CD4-positive, alpha-beta T cell (primary cell): ENCODE measurements at regions not wholly inside any gene's neighbourhood (a gene's known extent, or its start where the extent isn't known, plus 50 kb on each side); places are given as distances from the start of the nearest gene placed in this dataset.

Experiments
- ATAC-seq: fragments of 200-7000 bp; cut with Tn5 transposase; one replicate; pipeline ENCODE4 v1.10.0; 2022; ENCODE audit warnings: mild to moderate bottlenecking; ENCODE audit not compliant: poor library complexity
- CTCF ChIA-PET: fragments of 350-600 bp; sonication (Branson Sonifier 250); formaldehyde crosslinking; loops from one replicate; lab custom pipeline; 2021; ENCODE audit warnings: antibody characterized with exemption, inconsistent platforms; lab: Charles Lee
- POLR2A ChIA-PET: fragments of 350-600 bp; sonication (Branson Sonifier 250); formaldehyde crosslinking; loops from one replicate; lab custom pipeline; 2021; ENCODE audit warnings: antibody characterized with exemption, inconsistent platforms; lab: Charles Lee
- DNase-seq, 14 experiments: peaks; one replicate each; pipeline ENCODE4 v3.0.0-alpha.2; 2013 to 2020; ENCODE audit warnings: mixed read lengths in 2 of 14
- H3K27ac ChIP-seq, 2 donors: one replicate each; pipeline versions ENCODE4 v1.5.1 to v1.7.0; 2013; ENCODE audit warnings: low read length in 2 of 2, low read depth in 1 of 2, mild to moderate bottlenecking in 1 of 2
- H3K27me3 ChIP-seq, 2 experiments: 1 replicate in 1 of 2; 2 replicates in 1 of 2; pipeline versions ENCODE4 v1.6.1 to v1.7.0; 2013; ENCODE audit warnings: low read length in 2 of 2, control low read depth in 1 of 2, mild to moderate bottlenecking in 1 of 2, moderate library complexity in 1 of 2; ENCODE audit not compliant: insufficient read depth in 2 of 2, control insufficient read depth in 1 of 2
- H3K36me3 ChIP-seq: one replicate; pipeline ENCODE4 v1.6.1; 2013; ENCODE audit warnings: low read length, control low read depth; ENCODE audit not compliant: insufficient read depth
- H3K4me1 ChIP-seq: one replicate; pipeline ENCODE4 v1.6.1; 2013; ENCODE audit warnings: low read length, control low read depth; ENCODE audit not compliant: insufficient read depth
- H3K4me3 ChIP-seq: one replicate; pipeline ENCODE4 v1.5.1; 2013; ENCODE audit warnings: mild to moderate bottlenecking, low read length, moderate library complexity
- H3K9me3 ChIP-seq, 2 experiments: 1 replicate in 1 of 2; 2 replicates in 1 of 2; pipeline versions ENCODE4 v1.6.1 to v1.7.0; 2013; ENCODE audit warnings: low read length in 2 of 2, mild to moderate bottlenecking in 2 of 2, control low read depth in 1 of 2, moderate library complexity in 1 of 2; ENCODE audit not compliant: control insufficient read depth in 1 of 2, insufficient read depth in 1 of 2
- H3K27ac Mint-ChIP-seq: one replicate; pipeline ENCODE4 v1.8.0; 2020; ENCODE audit warnings: mixed read lengths
- H3K27me3 Mint-ChIP-seq: one replicate; pipeline ENCODE4 v1.8.0; 2021; ENCODE audit warnings: mixed read lengths
- H3K36me3 Mint-ChIP-seq: one replicate; pipeline ENCODE4 v1.8.0; 2021; ENCODE audit warnings: low read depth, mixed read lengths
- H3K4me1 Mint-ChIP-seq: one replicate; pipeline ENCODE4 v1.8.0; 2021; ENCODE audit warnings: low read depth, mixed read lengths
- H3K4me3 Mint-ChIP-seq: one replicate; pipeline ENCODE4 v1.8.0; 2020; ENCODE audit warnings: mild to moderate bottlenecking, mixed read lengths
- H3K9me3 Mint-ChIP-seq: one replicate; pipeline ENCODE4 v1.8.0; 2020; ENCODE audit warnings: mixed read lengths
- CTCF ChIP-seq: fragments of 200-600 bp; IDR thresholded peaks from one replicate; pipeline ENCODE4 v1.8.0; 2022; ENCODE audit warnings: antibody characterized with exemption, mild to moderate bottlenecking
- intact Hi-C, 2 experiments: fragments of 100-400 bp; cut with DNase I in 1 of 2; cut with micrococcal nuclease in 1 of 2; formaldehyde crosslinking; loops; one replicate each; pipeline versions ENCODE4 v1.15.1 to v1.9.0; 2023 to 2025; cut with DNase I, micrococcal nuclease

DNA sequence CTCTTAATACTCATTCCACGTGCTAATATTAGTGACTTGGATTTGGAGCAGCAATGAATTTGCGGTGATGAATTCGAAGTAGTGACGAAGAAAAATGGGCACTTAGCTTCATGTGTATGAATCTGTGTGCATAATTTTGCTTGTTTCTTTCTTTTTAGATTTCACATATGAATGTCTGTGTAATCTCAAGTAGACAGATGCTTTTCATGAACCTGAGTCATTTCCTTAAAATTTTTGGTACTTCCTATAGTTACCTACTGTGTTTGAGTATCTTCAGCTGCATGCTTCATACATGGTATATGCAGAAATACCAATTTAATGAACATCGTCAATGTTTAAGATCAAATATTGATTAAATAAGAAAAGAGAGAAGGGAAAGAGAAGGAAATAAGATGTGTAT, 540.2 kb downstream of the RAB38 start:
- intact Hi-C loops, result no loop called here
- Histone ChIP-seq H3K4me3 (no peak overlapping the region), H3K27ac (no peak overlapping the region), H3K4me1 (no peaks in the 10 kb centered on the region), H3K27me3 (no peaks in the 10 kb centered on the region), H3K36me3 (no peaks in the 10 kb centered on the region), H3K9me3 (peaks cover 0 to 3% of the 10 kb centered on the region in 2 experiments)
- no peaks in the 10 kb centered on the region for H3K27me3 Mint-ChIP-seq
- CTCF ChIA-PET, result no interaction called here
- ATAC-seq, result no peak
- no peaks in the 10 kb centered on the region for H3K36me3 Mint-ChIP-seq
- no peak overlapping the region for H3K4me3 Mint-ChIP-seq
- DNase-seq, result no peak
- no peaks in the 10 kb centered on the region for H3K4me1 Mint-ChIP-seq
- TF ChIP-seq CTCF, result no peak
- H3K9me3 Mint-ChIP-seq, result peaks cover 2% of the 10 kb centered on the region
- H3K27ac Mint-ChIP-seq, result no peak overlapping the region
- POLR2A ChIA-PET, result no interaction called here

DNA sequence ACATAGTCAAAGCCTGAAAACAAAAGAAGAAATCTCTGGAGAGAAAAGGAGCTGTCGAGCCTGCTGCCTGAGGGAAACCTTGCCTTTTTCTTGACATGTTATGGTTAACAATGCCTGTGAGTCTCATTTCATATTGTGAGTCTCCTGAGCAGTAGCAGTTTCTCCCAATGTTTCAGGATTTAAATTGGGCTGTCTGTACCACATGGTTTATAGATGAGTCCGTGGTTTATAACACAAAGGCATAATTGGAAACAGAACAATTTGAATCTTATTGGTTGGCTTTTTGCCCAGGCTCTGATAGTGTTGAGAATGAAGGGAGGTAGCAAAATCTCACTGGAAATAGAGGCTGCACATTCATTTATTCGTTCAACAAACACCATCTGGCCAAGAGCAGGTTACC, 540.9 kb downstream of the RAB38 start:
- H3K9me3 ChIP-seq, result peaks cover 0 to 3% of the 10 kb centered on the region in 2 experiments
- Mint-ChIP-seq H3K27me3 (no peaks in the 10 kb centered on the region), H3K4me1 (no peaks in the 10 kb centered on the region), H3K9me3 (peaks cover 2% of the 10 kb centered on the region), H3K4me3 (no peak overlapping the region), H3K27ac (no peak overlapping the region), H3K36me3 (no peaks in the 10 kb centered on the region)
- DNase-seq (no peak), ATAC-seq (no peak)
- no peaks in the 10 kb centered on the region for H3K36me3 ChIP-seq
- no peaks in the 10 kb centered on the region for H3K4me1 ChIP-seq
- intact Hi-C loops, result no loop called here
- H3K4me3 ChIP-seq, result no peak overlapping the region
- ChIA-PET POLR2A (no interaction called here), CTCF (no interaction called here)
- H3K27ac ChIP-seq, result no peak overlapping the region
- H3K27me3 ChIP-seq, result no peaks in the 10 kb centered on the region
- no peak for TF ChIP-seq CTCF

- Mint-ChIP-seq H3K36me3 (no peaks in the 10 kb centered on the region), H3K27ac (no peak overlapping the region), H3K4me1 (no peaks in the 10 kb centered on the region), H3K9me3 (peaks cover 2% of the 10 kb centered on the region), H3K4me3 (no peak overlapping the region), H3K27me3 (no peaks in the 10 kb centered on the region)
- no peak for TF ChIP-seq CTCF
- ChIA-PET POLR2A (no interaction called here), CTCF (no interaction called here)
- ATAC-seq (no peak), DNase-seq (no peak)
- H3K27me3 ChIP-seq, result no peaks in the 10 kb centered on the region
- H3K27ac ChIP-seq, result no peak overlapping the region
- H3K4me3 ChIP-seq, result no peak overlapping the region
- no peaks in the 10 kb centered on the region for H3K36me3 ChIP-seq
- no peaks in the 10 kb centered on the region for H3K9me3 ChIP-seq
- intact Hi-C loops, result loop anchor here (2.0 to 5.0 kb wide), 2 partner anchors 52 to 54 kb away; no protein-coding TSS in a partner anchor
- no peaks in the 10 kb centered on the region for H3K4me1 ChIP-seq
Observed at GRCh38 chr11:87628957-87629356, 546.3 kb downstream of the RAB38 start.
